Fibroblast of lung (primary cell): ENCODE measurements at regions not wholly inside any gene's neighbourhood (a gene's known extent, or its start where the extent isn't known, plus 50 kb on each side); places are given as distances from the start of the nearest gene placed in this dataset.

ENCODE experiments used
- CTCF ChIP-seq, 2 donors: IDR thresholded peaks in 1 of 2; conservative IDR thresholded peaks in 1 of 2; 1 replicate in 1 of 2; 2 replicates in 1 of 2; pipeline ENCODE4 v1.5.1; 2011 to 2012; ENCODE audit warnings: low read length in 2 of 2, control low read depth in 1 of 2, inconsistent platforms in 1 of 2, low read depth in 1 of 2, mild to moderate bottlenecking in 1 of 2
- EZH2 ChIP-seq: IDR thresholded peaks from 2 replicates; pipeline ENCODE4 v1.5.1; 2012; ENCODE audit warnings: low read length, control low read depth, mild to moderate bottlenecking; ENCODE audit errors: missing control alignments

- TF ChIP-seq CTCF (conservative IDR thresholded peaks at IDR 0.05 in 1 of 2, IDR thresholded peaks at IDR 0.05 in 1 of 2; ENCODE audit: low read depth in 1 of 2, low read length in 2 of 2) (no peak), EZH2 (no peak)
Measured at GRCh38 chr2:220458051-220458450, 830.6 kb downstream of the SLC4A3 start.
